WTC11 (cell line): ENCODE measurements at regions not wholly inside any gene's neighbourhood (a gene's known extent, or its start where the extent isn't known, plus 50 kb on each side); places are given as distances from the start of the nearest gene placed in this dataset.

ENCODE experiments used
- ATAC-seq: fragments of 200-7000 bp; cut with Tn5 transposase; 2 replicates; pipeline ENCODE4 v1.10.0; 2021; ENCODE audit warnings: mild to moderate bottlenecking, moderate library complexity
- CTCF ChIA-PET: fragments of 300-600 bp; sonication (Branson Sonifier 250); formaldehyde crosslinking; loops from one replicate; lab custom pipeline; 2021; ENCODE audit warnings: antibody characterized with exemption; lab: Charles Lee
- POLR2A ChIA-PET: fragments of 350-600 bp; sonication (Branson Sonifier 250); formaldehyde crosslinking; loops from one replicate; lab custom pipeline; 2021; ENCODE audit warnings: antibody characterized with exemption; lab: Charles Lee
- DNase-seq: peaks from one replicate; pipeline ENCODE4 v3.0.0; 2021; ENCODE audit warnings: low spot score
- H3K27ac Mint-ChIP-seq: 2 replicates; pipeline ENCODE4 v1.8.0; 2021; ENCODE audit warnings: mixed read lengths
- H3K27me3 Mint-ChIP-seq: 2 replicates; pipeline ENCODE4 v1.8.0; 2021; ENCODE audit warnings: low read depth, mild to moderate bottlenecking, moderate library complexity, mixed read lengths
- H3K36me3 Mint-ChIP-seq: 2 replicates; pipeline ENCODE4 v1.8.0; 2021; ENCODE audit warnings: mixed read lengths
- H3K4me1 Mint-ChIP-seq: 2 replicates; pipeline ENCODE4 v1.8.0; 2022; ENCODE audit warnings: mixed read lengths
- H3K4me3 Mint-ChIP-seq: 2 replicates; pipeline ENCODE4 v1.8.0; 2021; ENCODE audit warnings: mild to moderate bottlenecking, moderate library complexity, mixed read lengths
- H3K9me3 Mint-ChIP-seq: 2 replicates; pipeline ENCODE4 v1.8.0; 2021; ENCODE audit warnings: mixed read lengths
- ETV6 ChIP-seq: sonication (generic); formaldehyde crosslinking; IDR thresholded peaks from 2 replicates; pipeline ENCODE4 v1.8.1; 2022; ENCODE audit warnings: mild to moderate bottlenecking, missing genetic modification reagents
- GTF2I ChIP-seq: fragments of 250-450 bp; sonication (Bioruptor Pico); conservative IDR thresholded peaks from 2 replicates; pipeline ENCODE4 v1.4.0; 2021; ENCODE audit warnings: mild to moderate bottlenecking
- IRF2 ChIP-seq: sonication (generic); formaldehyde crosslinking; IDR thresholded peaks from 2 replicates; pipeline ENCODE4 v1.8.0; 2022; ENCODE audit warnings: low read depth, missing genetic modification reagents, borderline replicate concordance
- NFYB ChIP-seq: sonication (generic); formaldehyde crosslinking; conservative IDR thresholded peaks from 2 replicates; pipeline ENCODE4 v1.8.0; 2022; ENCODE audit warnings: low read depth, missing genetic modification reagents
- SMAD3 ChIP-seq: sonication (generic); formaldehyde crosslinking; IDR thresholded peaks from 2 replicates; pipeline ENCODE4 v1.8.0; 2022; ENCODE audit warnings: missing genetic modification reagents, mild to moderate bottlenecking, borderline replicate concordance
- SP1 ChIP-seq: sonication (generic); formaldehyde crosslinking; conservative IDR thresholded peaks from 2 replicates; pipeline ENCODE4 v1.8.1; 2022; ENCODE audit warnings: missing genetic modification reagents
- ZBTB21 ChIP-seq: sonication (generic); formaldehyde crosslinking; IDR thresholded peaks from 2 replicates; pipeline ENCODE4 v1.8.1; 2023; ENCODE audit warnings: mild to moderate bottlenecking, missing genetic modification reagents, borderline replicate concordance
- ZNF138 ChIP-seq: sonication (generic); formaldehyde crosslinking; conservative IDR thresholded peaks from 2 replicates; pipeline ENCODE4 v1.8.1; 2022; ENCODE audit warnings: mild to moderate bottlenecking, moderate library complexity, missing genetic modification reagents
- ZNF219 ChIP-seq: sonication (generic); formaldehyde crosslinking; IDR thresholded peaks from 2 replicates; pipeline ENCODE4 v1.8.0; 2023; ENCODE audit warnings: missing genetic modification reagents, mild to moderate bottlenecking, borderline replicate concordance
- ZNF423 ChIP-seq: fragments of 250-450 bp; sonication (Bioruptor Pico); IDR thresholded peaks from 2 replicates; pipeline ENCODE4 v2.1.2; 2022; ENCODE audit warnings: mild to moderate bottlenecking, moderate library complexity
- TF ChIP-seq, protein P1 (sequence below): sonication (generic); formaldehyde crosslinking; IDR thresholded peaks from 2 replicates; pipeline ENCODE4 v1.8.1; 2022; ENCODE audit warnings: low read depth, missing genetic modification reagents, borderline replicate concordance
- TF ChIP-seq, protein P2 (sequence below): sonication (generic); formaldehyde crosslinking; IDR thresholded peaks from 2 replicates; pipeline ENCODE4 v1.8.1; 2022; ENCODE audit warnings: low read depth, mild to moderate bottlenecking, moderate library complexity, missing genetic modification reagents, borderline replicate concordance
- TF ChIP-seq, protein P3 (sequence below): sonication (generic); formaldehyde crosslinking; IDR thresholded peaks from 2 replicates; pipeline ENCODE4 v1.8.0; 2023; ENCODE audit warnings: mild to moderate bottlenecking, missing genetic modification reagents
- TF ChIP-seq, protein P4 (sequence below): fragments of 250-450 bp; sonication (Bioruptor Pico); IDR thresholded peaks from 2 replicates; pipeline ENCODE4 v1.9.0; 2021; ENCODE audit warnings: moderate library complexity, mild to moderate bottlenecking, inconsistent platforms, borderline replicate concordance
- TF ChIP-seq, protein P5 (sequence below): sonication (generic); formaldehyde crosslinking; IDR thresholded peaks from 2 replicates; pipeline ENCODE4 v1.8.1; 2022; ENCODE audit warnings: missing genetic modification reagents, borderline replicate concordance
- TF ChIP-seq, protein P6 (sequence below): sonication (generic); formaldehyde crosslinking; IDR thresholded peaks from 2 replicates; pipeline ENCODE4 v1.8.0; 2022; ENCODE audit warnings: mild to moderate bottlenecking, missing genetic modification reagents
- TF ChIP-seq, protein P7 (sequence below): sonication (generic); formaldehyde crosslinking; IDR thresholded peaks from 2 replicates; pipeline ENCODE4 v1.8.1; 2023; ENCODE audit warnings: mild to moderate bottlenecking, missing genetic modification reagents
- TF ChIP-seq, protein P8 (sequence below): sonication (generic); formaldehyde crosslinking; IDR thresholded peaks from 2 replicates; pipeline ENCODE4 v1.8.1; 2023; ENCODE audit warnings: mild to moderate bottlenecking, missing genetic modification reagents, moderate library complexity

DNA sequence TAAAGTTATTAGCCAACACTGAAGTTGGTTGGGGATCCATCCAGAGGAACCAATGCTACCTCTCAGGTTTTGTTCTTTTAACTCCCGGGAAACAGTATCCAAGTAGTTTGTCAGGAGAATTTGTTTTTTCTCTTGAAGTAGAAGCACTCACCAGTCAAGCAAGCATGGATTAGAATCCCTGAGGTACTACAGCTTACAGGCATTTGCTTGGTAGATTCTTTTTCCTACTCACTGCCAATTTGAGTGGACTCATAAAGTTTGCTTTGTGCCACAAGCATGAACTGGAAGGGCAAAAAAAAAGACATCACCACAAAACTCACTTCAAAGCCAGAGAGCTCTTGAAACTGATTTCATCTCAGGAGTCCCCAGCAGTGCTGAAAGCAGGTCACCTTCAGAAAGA is 167.4 kb downstream of the MBOAT1 start:
- no peak for DNase-seq
- Mint-ChIP-seq H3K4me1 (no peaks in the 10 kb centered on the region), H3K27ac (no peak overlapping the region), H3K4me3 (no peak overlapping the region), H3K36me3 (no peaks in the 10 kb centered on the region), H3K9me3 (no peaks in the 10 kb centered on the region), H3K27me3 (no peaks in the 10 kb centered on the region)
- CTCF ChIA-PET: interaction anchor here (1.2 kb wide), 1 partner anchor 12 kb away, joined by 5 read pairs; no protein-coding TSS in a partner anchor
- TF ChIP-seq, protein P1, sequence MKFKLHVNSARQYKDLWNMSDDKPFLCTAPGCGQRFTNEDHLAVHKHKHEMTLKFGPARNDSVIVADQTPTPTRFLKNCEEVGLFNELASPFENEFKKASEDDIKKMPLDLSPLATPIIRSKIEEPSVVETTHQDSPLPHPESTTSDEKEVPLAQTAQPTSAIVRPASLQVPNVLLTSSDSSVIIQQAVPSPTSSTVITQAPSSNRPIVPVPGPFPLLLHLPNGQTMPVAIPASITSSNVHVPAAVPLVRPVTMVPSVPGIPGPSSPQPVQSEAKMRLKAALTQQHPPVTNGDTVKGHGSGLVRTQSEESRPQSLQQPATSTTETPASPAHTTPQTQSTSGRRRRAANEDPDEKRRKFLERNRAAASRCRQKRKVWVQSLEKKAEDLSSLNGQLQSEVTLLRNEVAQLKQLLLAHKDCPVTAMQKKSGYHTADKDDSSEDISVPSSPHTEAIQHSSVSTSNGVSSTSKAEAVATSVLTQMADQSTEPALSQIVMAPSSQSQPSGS (CRISPR knock-in tag): no peak
- TF ChIP-seq, protein P2, sequence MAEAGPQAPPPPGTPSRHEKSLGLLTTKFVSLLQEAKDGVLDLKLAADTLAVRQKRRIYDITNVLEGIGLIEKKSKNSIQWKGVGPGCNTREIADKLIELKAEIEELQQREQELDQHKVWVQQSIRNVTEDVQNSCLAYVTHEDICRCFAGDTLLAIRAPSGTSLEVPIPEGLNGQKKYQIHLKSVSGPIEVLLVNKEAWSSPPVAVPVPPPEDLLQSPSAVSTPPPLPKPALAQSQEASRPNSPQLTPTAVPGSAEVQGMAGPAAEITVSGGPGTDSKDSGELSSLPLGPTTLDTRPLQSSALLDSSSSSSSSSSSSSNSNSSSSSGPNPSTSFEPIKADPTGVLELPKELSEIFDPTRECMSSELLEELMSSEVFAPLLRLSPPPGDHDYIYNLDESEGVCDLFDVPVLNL (CRISPR knock-in tag): no peak
- no peak for TF ChIP-seq NFYB (CRISPR knock-in tag)
- TF ChIP-seq, protein P3, sequence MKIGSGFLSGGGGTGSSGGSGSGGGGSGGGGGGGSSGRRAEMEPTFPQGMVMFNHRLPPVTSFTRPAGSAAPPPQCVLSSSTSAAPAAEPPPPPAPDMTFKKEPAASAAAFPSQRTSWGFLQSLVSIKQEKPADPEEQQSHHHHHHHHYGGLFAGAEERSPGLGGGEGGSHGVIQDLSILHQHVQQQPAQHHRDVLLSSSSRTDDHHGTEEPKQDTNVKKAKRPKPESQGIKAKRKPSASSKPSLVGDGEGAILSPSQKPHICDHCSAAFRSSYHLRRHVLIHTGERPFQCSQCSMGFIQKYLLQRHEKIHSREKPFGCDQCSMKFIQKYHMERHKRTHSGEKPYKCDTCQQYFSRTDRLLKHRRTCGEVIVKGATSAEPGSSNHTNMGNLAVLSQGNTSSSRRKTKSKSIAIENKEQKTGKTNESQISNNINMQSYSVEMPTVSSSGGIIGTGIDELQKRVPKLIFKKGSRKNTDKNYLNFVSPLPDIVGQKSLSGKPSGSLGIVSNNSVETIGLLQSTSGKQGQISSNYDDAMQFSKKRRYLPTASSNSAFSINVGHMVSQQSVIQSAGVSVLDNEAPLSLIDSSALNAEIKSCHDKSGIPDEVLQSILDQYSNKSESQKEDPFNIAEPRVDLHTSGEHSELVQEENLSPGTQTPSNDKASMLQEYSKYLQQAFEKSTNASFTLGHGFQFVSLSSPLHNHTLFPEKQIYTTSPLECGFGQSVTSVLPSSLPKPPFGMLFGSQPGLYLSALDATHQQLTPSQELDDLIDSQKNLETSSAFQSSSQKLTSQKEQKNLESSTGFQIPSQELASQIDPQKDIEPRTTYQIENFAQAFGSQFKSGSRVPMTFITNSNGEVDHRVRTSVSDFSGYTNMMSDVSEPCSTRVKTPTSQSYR (CRISPR knock-in tag): no peak
- TF ChIP-seq SP1: no peak
- TF ChIP-seq, protein P4, sequence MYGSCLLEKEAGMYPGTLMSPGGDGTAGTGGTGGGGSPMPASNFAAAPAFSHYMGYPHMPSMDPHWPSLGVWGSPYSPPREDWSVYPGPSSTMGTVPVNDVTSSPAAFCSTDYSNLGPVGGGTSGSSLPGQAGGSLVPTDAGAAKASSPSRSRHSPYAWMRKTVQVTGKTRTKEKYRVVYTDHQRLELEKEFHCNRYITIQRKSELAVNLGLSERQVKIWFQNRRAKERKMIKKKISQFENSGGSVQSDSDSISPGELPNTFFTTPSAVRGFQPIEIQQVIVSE (CRISPR knock-in tag): no peak
- TF ChIP-seq GTF2I (CRISPR knock-in tag): no peak
- no peak for TF ChIP-seq SMAD3 (CRISPR knock-in tag)
- TF ChIP-seq, protein P5, sequence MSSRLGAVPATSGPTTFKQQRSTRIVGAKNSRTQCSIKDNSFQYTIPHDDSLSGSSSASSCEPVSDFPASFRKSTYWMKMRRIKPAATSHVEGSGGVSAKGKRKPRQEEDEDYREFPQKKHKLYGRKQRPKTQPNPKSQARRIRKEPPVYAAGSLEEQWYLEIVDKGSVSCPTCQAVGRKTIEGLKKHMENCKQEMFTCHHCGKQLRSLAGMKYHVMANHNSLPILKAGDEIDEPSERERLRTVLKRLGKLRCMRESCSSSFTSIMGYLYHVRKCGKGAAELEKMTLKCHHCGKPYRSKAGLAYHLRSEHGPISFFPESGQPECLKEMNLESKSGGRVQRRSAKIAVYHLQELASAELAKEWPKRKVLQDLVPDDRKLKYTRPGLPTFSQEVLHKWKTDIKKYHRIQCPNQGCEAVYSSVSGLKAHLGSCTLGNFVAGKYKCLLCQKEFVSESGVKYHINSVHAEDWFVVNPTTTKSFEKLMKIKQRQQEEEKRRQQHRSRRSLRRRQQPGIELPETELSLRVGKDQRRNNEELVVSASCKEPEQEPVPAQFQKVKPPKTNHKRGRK: no peak
- TF ChIP-seq, protein P6, sequence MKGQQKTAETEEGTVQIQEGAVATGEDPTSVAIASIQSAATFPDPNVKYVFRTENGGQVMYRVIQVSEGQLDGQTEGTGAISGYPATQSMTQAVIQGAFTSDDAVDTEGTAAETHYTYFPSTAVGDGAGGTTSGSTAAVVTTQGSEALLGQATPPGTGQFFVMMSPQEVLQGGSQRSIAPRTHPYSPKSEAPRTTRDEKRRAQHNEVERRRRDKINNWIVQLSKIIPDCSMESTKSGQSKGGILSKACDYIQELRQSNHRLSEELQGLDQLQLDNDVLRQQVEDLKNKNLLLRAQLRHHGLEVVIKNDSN (CRISPR knock-in tag): no peak
- TF ChIP-seq ZNF219 (CRISPR knock-in tag): no peak
- TF ChIP-seq IRF2 (CRISPR knock-in tag): no peak
- no peak for TF ChIP-seq ETV6
- TF ChIP-seq ZNF138 (CRISPR knock-in tag): no peak
- TF ChIP-seq ZNF423 (CRISPR knock-in tag): no peak
- TF ChIP-seq ZBTB21 (CRISPR knock-in tag): no peak
- TF ChIP-seq, protein P7, sequence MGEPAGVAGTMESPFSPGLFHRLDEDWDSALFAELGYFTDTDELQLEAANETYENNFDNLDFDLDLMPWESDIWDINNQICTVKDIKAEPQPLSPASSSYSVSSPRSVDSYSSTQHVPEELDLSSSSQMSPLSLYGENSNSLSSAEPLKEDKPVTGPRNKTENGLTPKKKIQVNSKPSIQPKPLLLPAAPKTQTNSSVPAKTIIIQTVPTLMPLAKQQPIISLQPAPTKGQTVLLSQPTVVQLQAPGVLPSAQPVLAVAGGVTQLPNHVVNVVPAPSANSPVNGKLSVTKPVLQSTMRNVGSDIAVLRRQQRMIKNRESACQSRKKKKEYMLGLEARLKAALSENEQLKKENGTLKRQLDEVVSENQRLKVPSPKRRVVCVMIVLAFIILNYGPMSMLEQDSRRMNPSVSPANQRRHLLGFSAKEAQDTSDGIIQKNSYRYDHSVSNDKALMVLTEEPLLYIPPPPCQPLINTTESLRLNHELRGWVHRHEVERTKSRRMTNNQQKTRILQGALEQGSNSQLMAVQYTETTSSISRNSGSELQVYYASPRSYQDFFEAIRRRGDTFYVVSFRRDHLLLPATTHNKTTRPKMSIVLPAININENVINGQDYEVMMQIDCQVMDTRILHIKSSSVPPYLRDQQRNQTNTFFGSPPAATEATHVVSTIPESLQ: no peak
- TF ChIP-seq, protein P8, sequence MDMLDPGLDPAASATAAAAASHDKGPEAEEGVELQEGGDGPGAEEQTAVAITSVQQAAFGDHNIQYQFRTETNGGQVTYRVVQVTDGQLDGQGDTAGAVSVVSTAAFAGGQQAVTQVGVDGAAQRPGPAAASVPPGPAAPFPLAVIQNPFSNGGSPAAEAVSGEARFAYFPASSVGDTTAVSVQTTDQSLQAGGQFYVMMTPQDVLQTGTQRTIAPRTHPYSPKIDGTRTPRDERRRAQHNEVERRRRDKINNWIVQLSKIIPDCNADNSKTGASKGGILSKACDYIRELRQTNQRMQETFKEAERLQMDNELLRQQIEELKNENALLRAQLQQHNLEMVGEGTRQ (CRISPR knock-in tag): no peak
- ATAC-seq: no peak
- POLR2A ChIA-PET: no interaction called here
